Adrenal gland (tissue), 9 donors: ENCODE measurements at regions not wholly inside any gene's neighbourhood (a gene's known extent, or its start where the extent isn't known, plus 50 kb on each side); places are given as distances from the start of the nearest gene placed in this dataset.

Experiments used
- DNase-seq, 7 donors: peaks; one replicate each; pipeline ENCODE4 v3.0.0-alpha.2; 2019 to 2020
- H3K27ac ChIP-seq, 5 donors: fragments of 200-600 bp; sonication (generic) in 4 of 5; 1 replicate in 3 of 5; 2 replicates in 2 of 5; pipeline versions ENCODE4 v1.5.1 to v1.8.0; 2016 to 2020; ENCODE audit warnings: mild to moderate bottlenecking in 1 of 5
- H3K27me3 ChIP-seq: fragments of 200-600 bp; 2 replicates; pipeline ENCODE4 v1.8.0; 2021
- H3K36me3 ChIP-seq, 2 donors: fragments of 200-600 bp; replicated peaks in 1 of 2; 1 replicate in 1 of 2; 2 replicates in 1 of 2; pipeline versions ENCODE4 v1.5.1 to v1.8.0; 2018 to 2022
- H3K4me1 ChIP-seq, 2 donors: fragments of 200-600 bp; replicated peaks in 1 of 2; 1 replicate in 1 of 2; 2 replicates in 1 of 2; pipeline versions ENCODE4 v1.5.1 to v1.8.0; 2018 to 2021
- H3K4me3 ChIP-seq, 4 donors: fragments of 200-600 bp; sonication (generic) in 3 of 4; one replicate each; pipeline ENCODE4 v1.5.1; 2016 to 2018
- H3K9me3 ChIP-seq, 3 donors: fragments of 200-600 bp; sonication (generic) in 1 of 3; replicated peaks in 1 of 3; 1 replicate in 2 of 3; 2 replicates in 1 of 3; pipeline versions ENCODE4 v1.5.1 to v1.8.0; 2016 to 2021
- POLR2A ChIP-seq, 2 donors: fragments of 450-650 bp; IDR thresholded peaks; one replicate each; pipeline ENCODE4 v1.6.1; 2017; ENCODE audit warnings: antibody characterized with exemption in 2 of 2, mild to moderate bottlenecking in 2 of 2, moderate library complexity in 1 of 2
- WGBS, 4 donors: extraction: QIAGEN DNeasy Blood & Tissue Kit in 2 of 4; methylation state at CpG; one replicate each; pipeline versions ENCODE4 v1.1.5 to v1.1.7; 2013 to 2017; 5-methylcytosine and 5-hydroxymethylcytosine counted together
- intact Hi-C, 2 donors: fragments of 100-400 bp; cut with DNase I; formaldehyde crosslinking; loops; one replicate each; pipeline versions ENCODE4 v1.14.1 to v1.15.0; 2022 to 2023
- TF ChIP-seq, protein P1 (sequence below), 6 experiments: fragments of 450-650 bp in 4 of 6; fragments of 200-600 bp in 2 of 6; sonication (generic) in 1 of 6; IDR thresholded peaks; 1 replicate in 5 of 6; 2 replicates in 1 of 6; pipeline versions ENCODE4 v1.5.1 to v1.8.0; 2016 to 2021; ENCODE audit warnings: antibody characterized with exemption in 6 of 6, mild to moderate bottlenecking in 2 of 6, moderate library complexity in 1 of 6
- donor health status: healthy with polysubstance abuse.
- donor health status: Bipolar disorder and iron deficiency.
- donor health status: DM: yes; HTN: yes; CAD: no.
- donor health status: DM: no; HTN: no; CAD: no.
- donor health status: DM: no; HTN: no; CAD: no.

GRCh38 chr3:151568184-151568583 lies 107.3 kb upstream of the IGSF10 start:
- no peaks in the 10 kb centered on the region for H3K9me3 ChIP-seq
- no peaks in the 10 kb centered on the region for H3K27me3 ChIP-seq
- no peaks in the 10 kb centered on the region for H3K36me3 ChIP-seq
- no peak for TF ChIP-seq POLR2A (IDR thresholded peaks at IDR 0.05)
- TF ChIP-seq, protein P1, sequence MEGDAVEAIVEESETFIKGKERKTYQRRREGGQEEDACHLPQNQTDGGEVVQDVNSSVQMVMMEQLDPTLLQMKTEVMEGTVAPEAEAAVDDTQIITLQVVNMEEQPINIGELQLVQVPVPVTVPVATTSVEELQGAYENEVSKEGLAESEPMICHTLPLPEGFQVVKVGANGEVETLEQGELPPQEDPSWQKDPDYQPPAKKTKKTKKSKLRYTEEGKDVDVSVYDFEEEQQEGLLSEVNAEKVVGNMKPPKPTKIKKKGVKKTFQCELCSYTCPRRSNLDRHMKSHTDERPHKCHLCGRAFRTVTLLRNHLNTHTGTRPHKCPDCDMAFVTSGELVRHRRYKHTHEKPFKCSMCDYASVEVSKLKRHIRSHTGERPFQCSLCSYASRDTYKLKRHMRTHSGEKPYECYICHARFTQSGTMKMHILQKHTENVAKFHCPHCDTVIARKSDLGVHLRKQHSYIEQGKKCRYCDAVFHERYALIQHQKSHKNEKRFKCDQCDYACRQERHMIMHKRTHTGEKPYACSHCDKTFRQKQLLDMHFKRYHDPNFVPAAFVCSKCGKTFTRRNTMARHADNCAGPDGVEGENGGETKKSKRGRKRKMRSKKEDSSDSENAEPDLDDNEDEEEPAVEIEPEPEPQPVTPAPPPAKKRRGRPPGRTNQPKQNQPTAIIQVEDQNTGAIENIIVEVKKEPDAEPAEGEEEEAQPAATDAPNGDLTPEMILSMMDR (IDR thresholded peaks at IDR 0.05), result no peak
- no peaks in the 10 kb centered on the region for H3K4me1 ChIP-seq
- no peak for DNase-seq
- no peak overlapping the region for H3K4me3 ChIP-seq
- intact Hi-C loops, result no loop called here
- WGBS, 4 donors, result 35 to 41% (median 36%) methylated on average over 4 of the region's 4 CpGs
- H3K27ac ChIP-seq, result peak overlapping the region in 1 of 5 donors; percentile 41

DNA sequence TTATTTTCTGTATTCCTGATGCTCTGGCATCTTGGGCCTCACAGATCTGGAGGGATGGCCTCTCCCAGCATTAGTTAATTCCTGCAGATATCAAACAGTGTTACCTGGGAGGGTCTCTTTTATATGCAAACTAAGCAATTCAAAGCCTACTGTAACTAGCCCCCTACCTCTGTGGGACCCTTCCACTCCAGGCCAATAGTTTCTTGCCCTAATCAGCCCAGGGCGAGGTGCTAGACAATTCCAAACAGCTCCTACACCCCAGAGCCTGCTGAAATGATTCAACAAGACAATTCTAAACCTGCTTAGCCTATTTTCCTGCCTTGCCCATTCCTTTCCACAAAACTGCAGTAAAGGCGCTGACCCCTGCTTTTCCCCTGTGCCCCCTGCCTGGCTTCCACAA lies 106.6 kb upstream of the IGSF10 start:
- H3K4me1 ChIP-seq, result no peaks in the 10 kb centered on the region
- no peaks in the 10 kb centered on the region for H3K9me3 ChIP-seq
- peak overlapping the region in 1 of 5 donors; percentile 41 for H3K27ac ChIP-seq
- 67 to 92% (median 82%) methylated on average over 2 of the region's 2 CpGs for WGBS, 4 donors
- H3K4me3 ChIP-seq, result no peak overlapping the region
- TF ChIP-seq POLR2A (IDR thresholded peaks at IDR 0.05), result no peak
- intact Hi-C loops, result no loop called here
- no peaks in the 10 kb centered on the region for H3K27me3 ChIP-seq
- no peaks in the 10 kb centered on the region for H3K36me3 ChIP-seq
- DNase-seq, result no peak

GRCh38 chr3:151564261-151564660 lies 103.4 kb upstream of the IGSF10 start:
- TF ChIP-seq, protein P1 (IDR thresholded peaks at IDR 0.05), result no peak
- TF ChIP-seq POLR2A (IDR thresholded peaks at IDR 0.05), result no peak
- WGBS, 4 donors, result 72 to 82% (median 80%) methylated on average over 2 of the region's 2 CpGs
- Histone ChIP-seq H3K36me3 (no peaks in the 10 kb centered on the region), H3K9me3 (peaks cover 0 to 5% (median 0%) of the 10 kb centered on the region in 3 donors), H3K4me3 (no peak overlapping the region), H3K27me3 (no peaks in the 10 kb centered on the region), H3K27ac (no peak overlapping the region), H3K4me1 (peaks cover 9 to 28% of the 10 kb centered on the region in 2 donors)
- intact Hi-C loops, result no loop called here
- no peak for DNase-seq

DNA sequence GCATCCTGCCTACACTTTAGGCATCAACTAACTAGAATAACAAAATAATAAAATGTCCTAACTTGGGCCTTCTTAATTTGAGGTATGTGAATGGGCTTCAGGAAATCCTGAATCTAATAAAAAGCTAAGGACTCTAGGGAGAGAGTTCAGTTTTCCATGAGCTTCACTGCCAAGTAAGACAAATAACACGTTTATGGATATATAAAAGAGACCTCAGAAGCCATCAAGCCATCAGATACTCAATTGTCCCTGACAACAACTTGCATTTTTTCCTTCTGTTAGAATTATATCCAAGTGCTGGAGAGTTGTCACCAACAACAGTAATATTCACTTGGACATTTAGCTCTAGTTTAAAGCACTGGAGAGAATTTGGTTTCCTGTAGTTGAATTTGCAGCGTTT lies 102.4 kb upstream of the IGSF10 start:
- intact Hi-C loops, result no loop called here
- 40 to 88% (median 62%) methylated on average over 2 of the region's 2 CpGs for WGBS, 4 donors
- no peak for DNase-seq
- Histone ChIP-seq H3K9me3 (peaks cover 0 to 5% (median 0%) of the 10 kb centered on the region in 3 donors), H3K36me3 (no peaks in the 10 kb centered on the region), H3K4me1 (peaks cover 18 to 37% of the 10 kb centered on the region in 2 donors), H3K27me3 (no peaks in the 10 kb centered on the region), H3K27ac (no peak overlapping the region), H3K4me3 (no peak overlapping the region)
- TF ChIP-seq, protein P1 (IDR thresholded peaks at IDR 0.05), result no peak
- TF ChIP-seq POLR2A (IDR thresholded peaks at IDR 0.05), result no peak

DNA sequence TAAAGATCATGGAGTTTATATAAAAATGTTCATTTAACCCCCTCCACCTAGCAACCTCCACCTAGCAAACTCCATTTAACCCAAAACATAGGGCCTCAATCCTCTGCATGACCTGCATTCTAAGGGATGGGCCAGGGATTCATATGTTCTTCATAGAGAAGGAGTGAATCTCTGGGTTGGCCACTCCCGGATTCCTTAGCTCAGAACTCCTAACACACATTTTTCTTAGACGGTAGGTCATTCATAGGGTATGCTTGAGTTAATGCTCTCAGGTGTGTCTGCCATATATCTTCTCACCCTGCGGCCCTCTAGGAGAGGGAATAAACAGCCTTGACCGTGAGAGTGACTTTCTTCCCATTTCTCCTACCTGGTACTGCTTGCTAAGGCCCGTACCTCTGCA lies 102.0 kb upstream of the IGSF10 start:
- Histone ChIP-seq H3K9me3 (peaks cover 0 to 5% (median 0%) of the 10 kb centered on the region in 3 donors), H3K27me3 (no peaks in the 10 kb centered on the region), H3K27ac (no peak overlapping the region), H3K4me1 (peaks cover 21 to 37% of the 10 kb centered on the region in 2 donors), H3K4me3 (no peak overlapping the region), H3K36me3 (no peaks in the 10 kb centered on the region)
- 74 to 97% (median 97%) methylated on average over 5 of the region's 5 CpGs for WGBS, 4 donors
- TF ChIP-seq, protein P1 (IDR thresholded peaks at IDR 0.05), result no peak
- no peak for TF ChIP-seq POLR2A (IDR thresholded peaks at IDR 0.05)
- intact Hi-C loops, result no loop called here
- no peak for DNase-seq
